COR-L47 (cell line): ENCODE measurements at regions not wholly inside any gene's neighbourhood (a gene's known extent, or its start where the extent isn't known, plus 50 kb on each side); places are given as distances from the start of the nearest gene placed in this dataset.

Experiments used
- DNase-seq: peaks from one replicate; lab custom pipeline; 2025; lab: John Stamatoyannopoulos, UW

DNA sequence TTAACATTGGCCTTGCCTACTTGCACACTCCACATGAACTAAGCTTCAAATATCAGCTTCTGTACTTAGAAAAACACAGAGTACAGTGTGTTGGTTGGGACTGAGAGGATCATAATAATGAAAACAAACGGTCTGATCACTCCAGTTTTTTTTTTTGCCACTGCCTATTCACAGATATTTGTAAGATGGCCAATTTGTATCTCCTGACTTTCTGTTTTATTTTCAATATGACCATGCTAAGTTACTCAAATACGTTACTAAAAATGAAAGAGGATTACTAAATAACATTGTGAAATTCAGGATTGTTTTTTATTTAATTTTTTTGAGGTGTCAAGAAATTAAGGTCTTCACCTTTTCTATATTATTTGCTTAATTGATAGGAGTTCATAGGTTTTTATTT, 595.1 kb downstream of the TUSC7 start:
- no peak for DNase-seq

DNA sequence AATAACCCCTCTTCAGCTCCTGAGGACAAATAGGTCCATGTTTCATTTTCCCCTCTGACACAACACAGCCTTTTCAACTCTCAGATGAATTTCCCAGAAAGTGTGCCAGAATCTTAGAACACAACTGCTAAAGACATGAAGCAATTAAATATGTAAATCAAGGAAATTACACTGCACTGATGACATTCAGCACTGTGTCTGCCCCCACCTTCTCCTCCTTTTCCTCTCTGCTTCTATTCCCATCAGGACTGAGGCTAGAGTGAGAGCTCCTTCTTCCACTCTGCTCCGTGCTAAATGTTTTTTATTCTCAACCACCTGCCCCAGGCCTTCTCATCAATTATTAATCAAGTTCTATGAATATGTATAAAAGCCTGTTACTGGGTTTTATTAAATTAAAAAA, 596.1 kb downstream of the TUSC7 start:
- no peak for DNase-seq

DNA sequence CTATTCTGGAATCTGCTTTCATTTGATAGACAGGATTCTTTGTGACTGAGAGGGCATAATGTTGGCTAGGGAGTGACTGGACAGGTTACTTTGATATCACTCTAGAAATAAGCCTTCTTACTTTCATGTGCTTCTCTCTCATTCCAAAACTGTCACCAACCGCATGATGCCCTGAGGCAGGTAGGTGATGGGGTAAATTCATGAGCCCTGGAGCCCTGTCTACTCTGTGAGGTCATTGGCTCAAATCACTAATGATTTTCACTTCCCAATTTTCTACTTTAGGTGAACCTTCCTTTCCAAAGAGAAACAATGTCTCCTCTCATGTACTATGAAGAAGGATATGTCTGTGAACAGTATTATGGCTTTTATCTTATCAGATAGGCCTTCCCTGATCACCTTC, 596.7 kb downstream of the TUSC7 start:
- no peak for DNase-seq

DNA sequence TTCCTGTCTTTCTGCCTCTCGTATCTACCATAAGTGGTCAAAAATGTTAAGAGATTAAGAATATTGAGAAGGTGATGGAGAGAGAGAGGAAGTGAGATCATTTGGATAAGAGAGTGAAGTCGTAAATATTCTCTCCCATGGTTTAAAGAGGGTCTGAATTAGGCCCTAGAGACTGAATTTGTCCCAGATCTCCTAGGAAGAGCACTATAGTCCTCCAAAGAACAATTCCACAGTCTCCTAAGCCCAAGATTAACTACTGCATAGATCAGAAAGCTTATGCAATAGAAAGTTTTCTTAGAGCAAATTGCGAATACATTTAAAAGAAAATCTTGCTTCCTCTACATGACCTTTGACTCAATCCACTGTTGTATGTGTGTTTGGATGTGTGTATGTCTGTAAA, 598.8 kb downstream of the TUSC7 start:
- DNase-seq: no peak

DNA sequence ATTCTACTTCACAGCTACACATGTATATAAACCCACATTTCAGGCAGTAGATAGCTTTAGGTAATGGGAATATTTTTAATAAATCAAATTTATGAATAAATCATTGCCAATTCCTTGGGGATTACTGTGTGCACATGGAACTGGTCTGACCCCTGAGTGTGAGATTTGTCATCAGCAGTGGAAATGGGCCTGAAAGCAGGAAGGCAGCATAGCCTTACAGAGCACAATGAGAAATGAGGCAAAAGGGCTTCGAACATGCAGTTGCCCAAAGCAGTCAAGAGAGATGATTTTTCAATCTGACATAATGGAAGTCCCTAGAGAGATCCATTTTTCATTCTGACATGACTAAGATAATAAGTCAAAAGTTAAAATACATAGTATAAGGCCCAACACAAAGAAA, 599.2 kb downstream of the TUSC7 start:
- DNase-seq: no peak

DNA sequence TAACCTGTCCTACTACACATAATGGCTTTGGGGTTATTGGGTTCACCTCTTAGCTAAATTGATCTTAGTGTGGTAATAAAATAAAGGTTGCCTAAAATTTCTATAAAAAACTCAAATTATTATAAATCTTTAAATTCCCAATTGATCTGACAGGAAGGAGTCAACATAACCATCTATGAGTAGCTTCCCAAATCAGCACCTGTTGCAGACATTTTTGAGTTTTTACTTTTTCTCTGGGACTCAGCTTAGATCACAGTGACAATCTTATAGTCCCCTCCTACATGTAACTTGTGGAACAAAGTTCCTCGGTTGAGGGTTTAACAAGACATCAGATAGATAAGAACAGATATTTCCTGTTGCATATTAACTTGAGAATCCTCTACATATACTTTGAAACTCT, 601.0 kb downstream of the TUSC7 start:
- no peak for DNase-seq

DNA sequence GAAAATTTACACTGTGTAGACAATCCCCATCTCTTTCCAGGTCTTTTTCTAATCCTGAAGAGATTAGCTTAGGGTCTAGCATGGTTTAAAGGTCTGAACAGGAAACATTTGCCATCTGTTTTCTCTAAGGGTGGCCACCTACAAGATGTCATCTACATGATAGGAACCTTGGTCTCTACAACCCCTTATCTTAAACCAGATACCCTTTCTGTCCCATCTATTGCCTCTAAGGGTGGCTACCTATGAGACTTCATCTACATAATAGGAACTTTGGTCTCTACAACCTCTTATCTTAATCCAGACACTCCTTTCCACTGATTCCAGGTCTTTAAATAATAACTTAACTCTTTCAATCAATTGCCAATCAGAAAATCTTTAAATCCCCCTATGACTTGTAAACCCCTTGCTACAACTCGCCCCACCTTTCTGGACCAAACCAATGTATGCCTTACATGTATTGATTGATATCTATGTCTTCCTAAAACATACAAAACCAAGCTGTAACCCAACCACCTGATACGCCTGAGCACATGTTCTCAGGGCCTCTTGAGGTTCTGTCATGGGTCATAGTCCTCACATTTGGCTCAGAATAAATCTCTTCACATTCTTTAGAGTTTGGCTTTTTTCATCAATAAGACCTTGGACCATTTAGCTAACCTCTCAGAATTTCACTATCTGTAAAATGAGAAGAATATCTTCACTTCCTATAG, 605.0 kb downstream of the TUSC7 start:
- no peak for DNase-seq

DNA sequence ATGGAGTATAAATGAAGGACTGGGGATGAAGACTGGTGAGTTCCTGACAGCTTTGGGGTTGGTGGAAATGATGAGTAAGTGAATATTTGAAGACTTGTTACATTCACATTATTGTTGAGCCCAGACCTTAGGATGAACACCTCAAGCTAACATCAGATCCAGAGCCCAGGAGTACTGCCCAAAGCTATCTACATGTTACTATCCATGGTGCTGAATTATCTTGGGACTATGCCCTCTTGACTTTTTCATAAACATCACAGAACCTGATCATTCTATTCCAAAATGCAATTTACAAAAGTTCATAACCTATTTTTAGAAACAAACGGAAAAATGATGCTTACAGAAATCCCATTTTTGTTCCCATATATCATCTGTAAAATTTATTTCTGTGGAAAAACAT, 613.3 kb downstream of the TUSC7 start:
- DNase-seq: no peak

DNA sequence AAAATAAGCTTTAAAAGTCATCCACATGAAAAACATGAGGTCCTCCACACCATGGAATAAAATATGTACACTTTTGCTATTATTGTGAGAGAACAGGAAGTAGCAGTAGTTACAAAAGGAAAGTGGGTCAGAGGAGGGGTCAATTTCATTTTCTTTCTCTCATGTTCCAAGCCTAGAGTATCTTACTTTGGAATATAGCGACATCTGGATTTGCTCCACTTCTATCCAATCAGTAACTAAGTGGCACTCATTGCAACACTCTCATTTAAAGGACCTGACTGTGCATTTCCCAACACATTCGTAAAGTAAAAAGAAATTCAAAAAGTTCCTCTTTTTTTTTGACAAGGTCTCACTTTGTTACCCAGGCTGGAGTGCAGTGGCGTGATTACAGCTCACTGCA, 637.3 kb downstream of the TUSC7 start:
- DNase-seq: no peak

DNA sequence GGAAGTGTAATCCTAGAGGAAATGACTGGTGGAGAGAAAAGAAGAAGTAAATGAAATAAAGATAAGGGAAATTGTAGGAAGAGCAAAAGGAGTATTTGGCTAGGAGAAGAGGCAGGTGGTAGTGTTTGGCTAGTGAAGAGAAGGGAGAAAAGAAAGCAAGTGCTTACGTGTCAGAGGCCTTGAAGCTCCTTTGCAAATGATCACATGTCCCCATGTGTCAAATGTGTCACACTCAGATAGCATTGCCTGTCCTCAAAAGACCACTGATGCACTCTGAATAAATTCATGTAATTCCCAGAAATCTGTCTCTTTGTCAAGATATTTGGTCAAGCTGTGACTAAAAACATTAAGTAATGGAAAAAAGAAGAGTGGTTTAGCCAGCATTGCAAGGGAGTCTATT, 639.3 kb downstream of the TUSC7 start:
- no peak for DNase-seq

DNA sequence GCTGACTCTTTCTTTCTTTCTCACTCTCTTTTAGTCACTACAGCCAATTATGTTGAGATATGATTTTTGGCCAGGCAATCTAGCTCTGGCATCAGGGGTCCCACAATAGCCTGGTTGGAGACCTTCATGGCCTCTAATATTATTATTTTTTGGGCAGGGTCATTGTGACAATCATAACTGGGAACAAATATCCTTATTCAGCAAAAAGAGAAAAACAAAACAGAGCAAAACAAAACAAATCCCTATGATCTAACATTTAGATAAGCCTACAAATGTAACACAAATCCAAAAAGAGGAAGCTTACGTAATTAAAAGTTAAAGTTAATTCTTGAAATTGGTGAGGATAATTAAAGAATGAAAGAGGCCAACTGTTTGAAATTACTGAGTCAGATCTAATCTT, 640.0 kb downstream of the TUSC7 start:
- no peak for DNase-seq

DNA sequence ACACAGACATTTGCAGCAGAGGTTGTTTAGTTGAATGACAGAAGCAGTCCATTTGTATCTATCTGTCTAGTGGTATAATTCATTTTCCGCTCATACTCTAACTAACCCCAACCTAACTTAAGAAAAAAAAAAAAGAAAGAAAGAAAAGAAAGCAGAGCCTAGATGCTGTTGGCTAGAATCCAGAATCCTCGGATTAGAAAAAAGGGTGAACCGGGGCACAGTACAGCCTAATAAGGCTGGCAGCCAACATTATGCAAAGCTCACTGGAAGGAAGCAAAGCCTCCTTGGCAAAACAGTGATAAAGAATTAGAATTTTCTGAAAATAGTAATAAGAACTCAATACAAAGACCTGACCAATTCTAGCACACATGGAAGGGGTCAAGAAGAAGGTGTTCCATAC, 640.8 kb downstream of the TUSC7 start:
- DNase-seq: no peak

DNA sequence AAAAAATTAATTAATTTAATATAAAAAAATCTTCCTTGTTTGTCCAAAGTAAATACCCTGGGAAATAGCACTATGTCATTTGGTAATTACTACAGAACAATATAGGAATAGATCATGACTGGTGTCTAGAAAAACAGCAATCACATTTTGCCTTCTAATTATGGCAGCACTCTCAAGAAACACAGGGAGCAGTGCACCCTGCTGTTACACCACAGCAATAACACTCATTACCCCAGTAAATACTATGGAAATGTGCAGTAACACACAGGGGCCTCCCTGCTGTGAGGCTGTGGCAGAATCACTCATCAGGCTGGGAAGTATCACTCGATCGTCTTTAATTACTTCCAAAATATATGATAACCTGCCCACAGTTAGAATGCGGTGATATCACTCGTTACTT, 646.0 kb downstream of the TUSC7 start:
- DNase-seq: peak; percentile 87

DNA sequence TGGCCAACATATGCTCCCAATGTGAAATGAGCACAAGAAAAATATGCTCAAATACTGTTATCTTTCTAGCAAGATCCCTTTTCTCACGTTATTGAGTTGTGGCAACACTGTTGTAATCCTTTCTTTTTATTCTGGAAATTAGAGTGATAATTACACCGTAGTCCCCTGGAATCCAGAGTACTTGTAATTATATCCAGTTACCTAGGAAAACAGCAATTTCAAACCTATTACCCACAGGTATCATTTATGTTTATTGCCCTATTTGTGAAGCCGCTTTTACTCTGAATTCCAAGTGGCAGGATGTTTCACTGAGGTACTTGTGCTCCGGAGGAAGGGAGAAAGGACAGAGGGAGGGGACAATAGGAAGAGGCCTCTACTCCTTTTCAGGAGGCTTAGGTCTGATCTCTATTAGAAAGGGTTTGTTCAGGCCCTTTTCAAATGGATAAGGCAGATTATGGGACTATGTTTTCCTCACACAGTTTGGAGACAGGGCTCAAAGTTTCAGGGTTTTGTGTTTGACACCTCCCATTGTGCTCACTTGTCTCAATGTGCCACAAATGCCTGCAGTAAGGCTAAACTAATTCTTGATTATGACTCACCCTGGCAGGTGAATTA, 646.6 kb downstream of the TUSC7 start:
- peak; percentile 38 for DNase-seq

DNA sequence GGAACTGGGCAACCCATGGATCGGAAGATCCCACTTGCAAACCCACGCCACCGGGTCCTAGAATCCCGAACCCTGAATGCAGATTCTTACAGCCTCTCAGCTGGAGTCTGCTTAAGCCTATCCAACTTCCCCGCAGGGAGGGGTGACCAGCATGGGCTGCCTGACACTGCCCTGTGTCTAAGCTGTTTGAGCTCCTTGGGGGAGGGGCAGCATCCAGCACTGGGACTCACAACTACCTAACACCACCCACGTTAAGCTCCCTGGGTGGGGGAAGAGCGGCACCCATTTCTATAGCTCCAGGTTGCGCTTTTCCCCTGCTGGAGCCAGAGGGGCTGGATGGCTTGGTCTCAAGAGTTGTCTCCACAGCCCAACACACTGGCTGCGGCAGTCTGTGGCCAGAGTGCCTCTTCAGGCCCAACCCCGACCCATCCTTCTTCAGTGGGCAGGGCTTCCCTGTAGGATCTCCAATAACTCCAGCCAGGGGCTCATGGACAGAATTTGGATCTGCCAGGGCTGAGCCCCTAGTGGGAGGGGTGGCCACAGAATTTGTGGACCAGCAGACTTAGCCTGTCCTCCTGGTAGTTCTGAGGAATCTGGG, 649.2 kb downstream of the TUSC7 start:
- DNase-seq: no peak

DNA sequence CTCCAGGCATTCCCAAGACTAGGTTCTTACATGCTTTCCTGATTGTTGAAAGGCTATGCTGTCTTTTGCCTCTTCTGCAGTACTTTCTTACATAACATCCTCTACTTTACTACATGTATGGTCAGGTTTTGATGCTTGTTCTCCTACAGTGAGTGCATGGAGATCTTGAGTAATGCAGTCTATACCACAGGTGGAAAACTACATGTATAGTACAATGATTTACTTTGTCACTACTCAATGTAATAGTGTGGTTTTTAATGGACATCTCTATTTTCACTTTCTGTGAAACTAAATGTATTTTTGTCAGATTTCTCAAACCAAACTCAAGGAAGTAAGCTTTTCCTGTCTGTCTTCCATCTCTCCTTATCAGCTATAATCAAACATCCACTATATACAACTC, 657.0 kb downstream of the TUSC7 start:
- no peak for DNase-seq

DNA sequence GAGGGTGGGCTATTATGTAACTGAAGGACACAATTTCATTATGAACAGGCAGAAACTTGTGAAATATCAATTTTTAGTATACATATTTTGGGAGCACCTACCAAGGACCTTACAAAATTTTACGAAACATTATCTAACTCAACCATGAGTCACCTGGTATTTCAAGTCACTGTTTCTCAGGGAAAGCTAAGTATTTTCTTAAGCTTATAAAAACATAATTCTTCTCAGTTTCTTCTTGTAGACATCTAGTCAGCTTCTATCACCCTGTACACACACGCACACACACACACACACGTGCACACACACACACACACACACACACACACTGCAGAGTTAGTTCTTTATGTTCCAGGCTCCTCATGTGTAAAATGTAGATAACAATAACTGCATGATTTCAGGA, 658.3 kb downstream of the TUSC7 start:
- no peak for DNase-seq

DNA sequence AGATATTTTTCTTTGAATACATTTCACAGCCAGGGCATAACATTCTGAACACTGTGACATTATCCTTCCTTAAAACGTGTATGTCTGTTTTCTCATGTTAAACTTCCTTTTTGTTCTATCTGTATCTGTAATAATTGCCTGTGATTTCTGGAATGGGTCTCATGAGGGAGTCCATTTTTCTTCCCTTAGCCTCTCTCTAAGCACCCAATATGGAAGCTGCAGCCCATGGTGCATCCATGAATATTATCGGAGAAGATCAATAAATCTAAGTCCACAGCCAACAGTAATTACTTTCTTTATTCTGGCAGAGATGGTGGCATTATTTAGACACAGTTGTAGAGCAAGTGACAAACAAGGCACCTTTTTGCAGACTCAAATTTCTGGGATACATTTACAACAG, 671.1 kb downstream of the TUSC7 start:
- no peak for DNase-seq

DNA sequence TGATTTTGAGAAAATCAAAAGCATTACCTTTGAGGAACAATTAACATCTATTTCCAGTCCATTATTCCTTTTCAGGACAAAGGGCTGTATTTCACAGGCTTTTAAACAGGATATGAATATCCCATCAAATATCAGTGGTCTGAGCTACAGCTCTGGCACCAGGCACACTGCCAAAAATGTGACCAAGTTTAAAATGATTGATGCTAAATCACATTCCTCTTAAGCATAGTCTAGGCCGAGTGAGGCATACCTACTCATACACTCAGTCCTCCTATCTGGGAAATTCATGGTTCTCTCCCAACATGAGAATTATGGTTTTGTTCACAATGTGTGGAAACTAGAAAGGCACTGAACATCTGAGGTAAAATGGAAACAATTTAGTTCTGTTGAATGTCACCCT, 683.5 kb downstream of the TUSC7 start:
- no peak for DNase-seq

DNA sequence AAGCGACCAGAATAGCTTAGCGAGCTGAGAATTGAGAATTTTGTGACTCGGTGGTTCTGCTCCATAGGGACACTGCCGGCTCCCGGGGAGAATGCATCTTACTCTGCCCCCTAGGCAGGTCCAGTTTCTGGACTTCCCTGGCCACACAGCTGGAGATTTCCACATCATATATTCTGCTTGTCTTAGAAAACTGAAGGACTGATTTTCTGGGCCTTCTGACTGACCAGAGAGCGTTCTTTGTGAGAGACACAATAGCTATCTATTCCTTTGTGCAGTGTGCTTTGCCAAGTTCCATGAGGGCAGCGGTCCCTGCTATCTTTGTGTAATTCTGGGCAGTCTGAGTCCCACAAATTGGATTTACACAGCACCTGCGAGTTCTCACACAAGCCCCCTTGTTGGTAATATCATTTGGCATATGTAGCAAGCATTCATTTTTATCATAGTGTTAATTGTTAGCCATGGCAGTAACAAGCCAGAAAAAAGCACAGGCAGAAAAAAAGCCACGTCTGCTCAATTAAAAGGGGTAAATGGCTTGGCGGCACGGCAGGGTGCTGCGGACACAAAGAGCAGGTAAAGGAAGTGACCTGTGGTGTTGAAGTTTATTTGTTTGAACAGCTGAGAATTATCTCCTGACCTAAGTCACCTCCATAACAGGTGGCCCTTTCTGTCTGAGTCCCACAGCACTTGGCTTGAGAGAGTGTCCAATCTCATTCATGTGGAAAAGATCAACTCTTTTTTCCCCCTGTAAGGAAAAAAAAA, 688.7 kb downstream of the TUSC7 start:
- DNase-seq: peak; percentile 95

DNA sequence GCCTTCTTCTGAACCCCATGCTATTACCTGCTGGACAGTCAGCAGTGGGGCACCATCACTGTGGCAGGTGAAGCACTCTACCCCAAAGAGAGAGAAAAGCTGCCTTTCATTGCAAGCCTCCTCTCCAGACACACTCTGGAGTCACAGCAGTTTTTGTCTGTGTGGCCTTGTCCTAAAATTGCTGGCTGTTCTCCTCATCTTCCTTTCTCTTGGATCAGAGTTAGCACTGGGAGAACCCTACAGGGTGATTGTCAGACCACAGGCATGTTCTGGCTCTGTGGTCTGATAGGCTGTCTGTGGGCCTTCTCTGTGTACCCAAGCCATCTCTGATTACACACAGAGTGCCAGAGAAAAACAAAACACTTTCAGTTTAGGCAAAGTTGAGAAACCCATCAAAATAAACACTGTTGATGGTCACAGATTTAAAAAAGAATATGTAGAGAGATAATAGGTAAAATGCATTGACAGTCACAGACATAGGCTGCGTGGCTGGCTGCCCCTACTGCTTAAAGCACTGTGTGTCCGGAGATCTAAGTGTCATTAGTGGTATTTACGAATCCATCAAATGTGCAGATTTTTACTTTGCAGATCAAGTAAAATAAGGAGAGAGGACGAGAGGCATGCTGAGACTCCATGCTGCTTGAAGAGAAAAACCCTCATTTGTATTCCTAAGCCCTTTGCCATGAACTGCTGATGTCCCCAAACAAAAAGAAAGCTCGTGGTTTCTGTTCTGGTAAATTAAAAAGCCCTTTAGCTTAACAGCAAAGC, 689.9 kb downstream of the TUSC7 start:
- peak; percentile 12 for DNase-seq

DNA sequence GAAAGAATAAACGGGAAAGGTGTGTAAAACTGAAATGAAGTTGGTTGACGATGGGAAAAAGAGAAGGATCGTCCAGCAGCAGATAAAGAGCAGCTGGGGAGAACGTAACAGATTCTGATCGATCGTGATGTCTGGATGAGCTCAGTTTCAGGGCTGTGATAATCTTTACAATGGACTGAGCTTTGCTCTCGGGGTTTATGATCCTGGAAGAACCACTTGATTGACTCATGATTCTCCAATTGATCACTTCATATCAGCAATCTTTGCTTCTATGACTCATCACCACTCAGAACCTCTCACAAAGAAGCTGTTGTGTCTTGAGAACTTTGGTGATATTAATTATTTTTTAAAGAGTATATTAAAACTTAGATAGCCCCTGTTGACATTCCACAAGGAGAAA, 690.7 kb downstream of the TUSC7 start:
- DNase-seq: no peak
